GM18858 (cell line): ENCODE measurements at regions not wholly inside any gene's neighbourhood (a gene's known extent, or its start where the extent isn't known, plus 50 kb on each side); places are given as distances from the start of the nearest gene placed in this dataset.
"Not testable (repeated sequence)": the region's sequence is repeated elsewhere in the genome, so short reads cannot be mapped to it uniquely, and the experiment has no call there.

Experiments used
- ATAC-seq: cut with Tn5 transposase; IDR thresholded peaks from one replicate; pipeline ENCODE4 v1.9.1; 2021; ENCODE audit not compliant: unreplicated experiment

- ATAC-seq: no peak
Observed at GRCh38 chr12:18008642-18009041, 81.4 kb downstream of the RERGL start.

- ATAC-seq: no peak
Observed at GRCh38 chr12:17999174-17999801, 90.7 kb downstream of the RERGL start.

GRCh38 chr12:17992002-17992656, 97.9 kb downstream of the RERGL start:
- ATAC-seq: peak; percentile 94

GRCh38 chr12:17982556-17982955, 107.4 kb downstream of the RERGL start:
- ATAC-seq: no peak

GRCh38 chr12:17976202-17976601, 113.8 kb downstream of the RERGL start:
- no peak for ATAC-seq

- ATAC-seq: no peak
Observed at GRCh38 chr12:17975763-17976162, 114.2 kb downstream of the RERGL start.

- ATAC-seq: no peak
Observed at GRCh38 chr12:17975239-17975638, 114.8 kb downstream of the RERGL start.

GRCh38 chr12:17971850-17972249, 118.1 kb downstream of the RERGL start:
- ATAC-seq: no peak

- ATAC-seq: no peak
Observed at GRCh38 chr12:17954788-17955187, 135.2 kb downstream of the RERGL start.

- ATAC-seq: no peak
Observed at GRCh38 chr12:17950898-17951297, 139.1 kb downstream of the RERGL start.

GRCh38 chr12:17949558-17950141, 140.3 kb downstream of the RERGL start:
- no peak for ATAC-seq

GRCh38 chr12:17928708-17929366, 161.2 kb downstream of the RERGL start:
- no peak for ATAC-seq

- no peak for ATAC-seq
Observed at GRCh38 chr12:17918013-17918412, 172.0 kb downstream of the RERGL start.

- no peak for ATAC-seq
Observed at GRCh38 chr12:17884581-17884980, 205.4 kb downstream of the RERGL start.

GRCh38 chr12:17878714-17879113, 211.3 kb downstream of the RERGL start:
- ATAC-seq: no peak

GRCh38 chr12:17875230-17875629, 214.8 kb downstream of the RERGL start:
- no peak for ATAC-seq

GRCh38 chr12:17866802-17867201, 223.2 kb downstream of the RERGL start:
- no peak for ATAC-seq

GRCh38 chr12:17855548-17855947, 234.4 kb downstream of the RERGL start:
- not testable (repeated sequence) for ATAC-seq

- no peak for ATAC-seq
Observed at GRCh38 chr12:17853054-17853453, 236.9 kb downstream of the RERGL start.

GRCh38 chr12:17841496-17841895, 248.5 kb downstream of the RERGL start:
- no peak for ATAC-seq

GRCh38 chr12:17829813-17830212, 260.2 kb downstream of the RERGL start:
- no peak for ATAC-seq

- ATAC-seq: no peak
Observed at GRCh38 chr12:17818931-17819330, 271.1 kb downstream of the RERGL start.
